Body of pancreas (tissue), 4 donors: ENCODE measurements at regions not wholly inside any gene's neighbourhood (a gene's known extent, or its start where the extent isn't known, plus 50 kb on each side); places are given as distances from the start of the nearest gene placed in this dataset.

ENCODE experiments used
- POLR2A ChIP-seq, 3 donors: fragments of 450-650 bp; IDR thresholded peaks; one replicate each; pipeline ENCODE4 v1.6.1; 2016; ENCODE audit warnings: antibody characterized with exemption in 3 of 3, mild to moderate bottlenecking in 2 of 3
- TF ChIP-seq, protein P1 (sequence below), 7 experiments: fragments of 450-650 bp in 4 of 7; fragments of 200-600 bp in 3 of 7; sonication (generic) in 3 of 7; IDR thresholded peaks; one replicate each; pipeline ENCODE4 v1.5.1; 2016 to 2019; ENCODE audit warnings: antibody characterized with exemption in 7 of 7

DNA sequence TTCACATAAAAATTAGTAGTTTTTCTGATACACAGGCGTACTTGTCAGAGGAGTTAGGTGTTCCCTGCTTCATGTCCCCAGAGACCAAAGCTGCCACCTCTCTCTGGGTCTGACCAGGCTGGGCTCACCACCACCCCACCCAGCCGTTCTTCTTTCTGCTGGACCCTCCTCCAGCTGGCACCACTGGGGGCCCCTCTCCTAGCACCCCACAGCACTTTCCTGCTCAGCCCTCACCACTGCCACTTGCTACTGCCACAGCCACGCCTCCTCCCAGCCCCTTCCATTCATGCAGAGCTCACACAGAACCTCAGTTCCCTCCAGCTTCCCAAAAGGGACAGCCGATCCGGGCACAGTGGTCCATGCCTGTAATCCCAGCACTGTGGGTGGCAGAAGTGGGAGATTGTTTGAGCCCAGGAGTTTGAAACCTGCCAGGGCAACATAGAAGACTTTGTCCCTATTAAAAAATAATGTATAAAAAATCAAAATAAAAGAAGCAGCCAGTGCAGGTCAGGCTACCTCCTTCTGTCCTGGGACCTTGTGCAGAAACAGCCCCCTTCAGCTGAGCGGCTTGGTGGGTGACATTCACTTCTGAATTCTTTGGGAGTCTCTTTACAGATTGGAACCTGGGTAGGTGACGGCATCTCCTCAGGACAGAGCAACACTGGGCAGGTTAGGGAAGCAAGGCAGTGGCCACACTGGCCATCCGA lies 208.3 kb downstream of the TOMM20 start:
- TF ChIP-seq, protein P1, sequence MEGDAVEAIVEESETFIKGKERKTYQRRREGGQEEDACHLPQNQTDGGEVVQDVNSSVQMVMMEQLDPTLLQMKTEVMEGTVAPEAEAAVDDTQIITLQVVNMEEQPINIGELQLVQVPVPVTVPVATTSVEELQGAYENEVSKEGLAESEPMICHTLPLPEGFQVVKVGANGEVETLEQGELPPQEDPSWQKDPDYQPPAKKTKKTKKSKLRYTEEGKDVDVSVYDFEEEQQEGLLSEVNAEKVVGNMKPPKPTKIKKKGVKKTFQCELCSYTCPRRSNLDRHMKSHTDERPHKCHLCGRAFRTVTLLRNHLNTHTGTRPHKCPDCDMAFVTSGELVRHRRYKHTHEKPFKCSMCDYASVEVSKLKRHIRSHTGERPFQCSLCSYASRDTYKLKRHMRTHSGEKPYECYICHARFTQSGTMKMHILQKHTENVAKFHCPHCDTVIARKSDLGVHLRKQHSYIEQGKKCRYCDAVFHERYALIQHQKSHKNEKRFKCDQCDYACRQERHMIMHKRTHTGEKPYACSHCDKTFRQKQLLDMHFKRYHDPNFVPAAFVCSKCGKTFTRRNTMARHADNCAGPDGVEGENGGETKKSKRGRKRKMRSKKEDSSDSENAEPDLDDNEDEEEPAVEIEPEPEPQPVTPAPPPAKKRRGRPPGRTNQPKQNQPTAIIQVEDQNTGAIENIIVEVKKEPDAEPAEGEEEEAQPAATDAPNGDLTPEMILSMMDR (IDR thresholded peaks at IDR 0.05) = no peak
- no peak for TF ChIP-seq POLR2A (IDR thresholded peaks at IDR 0.05)
